ENCODE measurements at regions not wholly inside any gene's neighbourhood (a gene's known extent, or its start where the extent isn't known, plus 50 kb on each side); places are given as distances from the start of the nearest gene placed in this dataset.

DNA sequence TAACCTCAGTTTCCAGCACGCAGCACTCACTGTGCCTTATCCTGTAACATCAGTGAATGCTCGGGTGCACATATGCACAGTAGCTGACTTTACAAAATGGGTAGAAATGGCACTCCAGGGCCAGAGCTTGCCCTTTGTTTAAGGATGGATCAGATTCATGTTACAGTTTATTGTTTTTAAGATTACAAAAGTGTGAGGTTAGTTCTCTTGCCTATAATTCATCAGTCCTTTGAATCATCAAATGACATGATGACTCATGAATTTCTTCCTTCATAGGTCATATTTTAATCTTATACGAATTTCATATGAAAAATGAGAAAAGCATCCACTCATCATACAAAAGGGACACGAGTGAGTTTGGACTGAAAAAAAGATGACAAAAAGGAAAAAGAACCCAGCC, 545.3 kb downstream of the GBE1 start:
- intact Hi-C loops (cut with DNase I) = no loop called here
- H3K27ac ChIP-seq = no peak overlapping the region
- DNase-seq = no peak
- no peaks in the 10 kb centered on the region for H3K36me3 ChIP-seq (replicated peaks in 1 of 2)
- no peaks in the 10 kb centered on the region for H3K9me3 ChIP-seq (replicated peaks in 1 of 3)
- no peaks in the 10 kb centered on the region for H3K27me3 ChIP-seq
- H3K4me1 ChIP-seq (replicated peaks in 1 of 2) = no peaks in the 10 kb centered on the region
- 17 to 33% (median 25%) methylated on average over 4 of the region's 4 CpGs for WGBS, 4 donors
- TF ChIP-seq, protein P1, sequence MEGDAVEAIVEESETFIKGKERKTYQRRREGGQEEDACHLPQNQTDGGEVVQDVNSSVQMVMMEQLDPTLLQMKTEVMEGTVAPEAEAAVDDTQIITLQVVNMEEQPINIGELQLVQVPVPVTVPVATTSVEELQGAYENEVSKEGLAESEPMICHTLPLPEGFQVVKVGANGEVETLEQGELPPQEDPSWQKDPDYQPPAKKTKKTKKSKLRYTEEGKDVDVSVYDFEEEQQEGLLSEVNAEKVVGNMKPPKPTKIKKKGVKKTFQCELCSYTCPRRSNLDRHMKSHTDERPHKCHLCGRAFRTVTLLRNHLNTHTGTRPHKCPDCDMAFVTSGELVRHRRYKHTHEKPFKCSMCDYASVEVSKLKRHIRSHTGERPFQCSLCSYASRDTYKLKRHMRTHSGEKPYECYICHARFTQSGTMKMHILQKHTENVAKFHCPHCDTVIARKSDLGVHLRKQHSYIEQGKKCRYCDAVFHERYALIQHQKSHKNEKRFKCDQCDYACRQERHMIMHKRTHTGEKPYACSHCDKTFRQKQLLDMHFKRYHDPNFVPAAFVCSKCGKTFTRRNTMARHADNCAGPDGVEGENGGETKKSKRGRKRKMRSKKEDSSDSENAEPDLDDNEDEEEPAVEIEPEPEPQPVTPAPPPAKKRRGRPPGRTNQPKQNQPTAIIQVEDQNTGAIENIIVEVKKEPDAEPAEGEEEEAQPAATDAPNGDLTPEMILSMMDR (IDR thresholded peaks at IDR 0.05) = no peak
- no peak for TF ChIP-seq POLR2A (IDR thresholded peaks at IDR 0.05)
- H3K4me3 ChIP-seq = no peak overlapping the region

DNA sequence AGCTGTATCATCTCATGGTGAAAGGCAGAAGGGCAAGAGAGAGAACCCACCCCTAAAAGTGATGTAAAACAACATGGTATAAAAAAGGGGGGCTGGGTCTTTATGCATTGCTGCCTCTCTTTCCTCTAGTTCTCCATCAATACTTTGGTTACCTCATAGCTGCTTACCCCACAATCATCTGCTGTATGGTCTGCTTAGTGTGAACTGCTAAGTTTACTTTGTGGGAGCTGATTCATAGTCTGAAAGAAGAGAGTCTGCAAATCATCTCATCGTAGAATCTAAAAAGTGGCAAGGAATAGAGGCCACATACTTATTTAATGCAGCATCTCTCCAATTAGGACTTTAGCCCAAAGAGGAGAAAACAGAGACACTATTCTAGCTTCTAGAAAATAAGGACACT, 546.8 kb downstream of the GBE1 start:
- H3K4me1 ChIP-seq (replicated peaks in 1 of 2) = no peaks in the 10 kb centered on the region
- no peak overlapping the region for H3K4me3 ChIP-seq
- intact Hi-C loops (cut with DNase I) = no loop called here
- H3K9me3 ChIP-seq (replicated peaks in 1 of 3) = no peaks in the 10 kb centered on the region
- no peak overlapping the region for H3K27ac ChIP-seq
- H3K27me3 ChIP-seq = no peaks in the 10 kb centered on the region
- DNase-seq = no peak
- TF ChIP-seq POLR2A (IDR thresholded peaks at IDR 0.05) = no peak
- TF ChIP-seq, protein P1 (IDR thresholded peaks at IDR 0.05) = no peak
- H3K36me3 ChIP-seq (replicated peaks in 1 of 2) = no peaks in the 10 kb centered on the region
- 69 to 88% (median 82%) methylated on average over 1 of the region's 1 CpG for WGBS, 4 donors

DNA sequence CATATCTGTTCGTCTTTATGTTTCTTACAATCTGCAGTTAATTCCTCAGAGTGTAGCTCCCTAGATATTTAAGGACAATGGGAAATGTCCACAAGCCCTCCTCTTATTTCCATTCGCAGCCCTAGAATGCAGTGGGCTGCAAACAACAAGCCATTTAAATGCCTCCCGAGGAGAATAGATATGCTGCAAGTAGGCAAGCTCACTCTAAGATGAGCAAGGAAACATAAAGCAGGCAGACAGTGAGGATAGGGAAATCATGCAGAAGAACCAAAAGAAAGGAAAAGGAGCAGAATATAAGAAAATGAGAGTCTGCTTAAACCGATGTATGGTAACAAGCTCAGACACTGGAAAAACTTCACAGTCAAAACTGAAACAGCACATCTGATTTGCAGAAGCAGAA, 561.9 kb downstream of the GBE1 start:
- no peaks in the 10 kb centered on the region for H3K36me3 ChIP-seq (replicated peaks in 1 of 2)
- intact Hi-C loops (cut with DNase I) = no loop called here
- H3K4me1 ChIP-seq (replicated peaks in 1 of 2) = no peaks in the 10 kb centered on the region
- H3K9me3 ChIP-seq (replicated peaks in 1 of 3) = no peaks in the 10 kb centered on the region
- no peak for DNase-seq
- WGBS, 4 donors = 33 to 40% (median 38%) methylated on average over 4 of the region's 4 CpGs
- H3K4me3 ChIP-seq = no peak overlapping the region
- H3K27ac ChIP-seq = no peak overlapping the region
- TF ChIP-seq POLR2A (IDR thresholded peaks at IDR 0.05) = no peak
- TF ChIP-seq, protein P1 (IDR thresholded peaks at IDR 0.05) = no peak
- H3K27me3 ChIP-seq = no peaks in the 10 kb centered on the region

DNA sequence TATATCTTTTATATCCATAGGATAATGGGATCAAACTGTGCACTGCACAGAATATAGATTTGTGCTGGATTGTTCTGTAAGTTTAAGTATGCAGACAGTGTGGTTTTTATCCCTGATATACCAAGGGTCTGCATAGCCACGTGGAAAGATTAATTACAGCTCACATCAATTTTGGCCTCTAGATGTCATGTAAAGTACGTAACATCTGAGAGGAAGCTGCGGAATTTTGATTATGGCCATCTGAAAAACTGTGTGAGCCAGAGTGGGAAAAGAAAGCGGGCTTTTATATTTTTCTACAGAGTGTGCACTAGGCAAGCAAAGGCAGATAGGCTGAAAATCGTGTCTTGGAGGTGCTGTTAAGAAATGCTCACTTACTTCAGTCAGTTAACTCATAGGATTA, 562.7 kb downstream of the GBE1 start:
- 33 to 48% (median 41%) methylated on average over 5 of the region's 5 CpGs for WGBS, 4 donors
- Histone ChIP-seq H3K27me3 (no peaks in the 10 kb centered on the region), H3K27ac (no peak overlapping the region), H3K36me3 (replicated peaks in 1 of 2) (no peaks in the 10 kb centered on the region), H3K4me3 (no peak overlapping the region), H3K4me1 (replicated peaks in 1 of 2) (no peaks in the 10 kb centered on the region), H3K9me3 (replicated peaks in 1 of 3) (no peaks in the 10 kb centered on the region)
- no peak for TF ChIP-seq POLR2A (IDR thresholded peaks at IDR 0.05)
- TF ChIP-seq, protein P1 (IDR thresholded peaks at IDR 0.05) = no peak
- no peak for DNase-seq
- intact Hi-C loops (cut with DNase I) = no loop called here
